ENCODE measurements at regions not wholly inside any gene's neighbourhood (a gene's known extent, or its start where the extent isn't known, plus 50 kb on each side); places are given as distances from the start of the nearest gene placed in this dataset.

GRCh38 chr13:47858042-47859025 is 142.7 kb downstream of the SUCLA2 start:
- no peak overlapping the region for H3K27ac ChIP-seq (ENCODE audit: insufficient read depth, low read depth, low read length, poor library complexity, severe bottlenecking)
- no peaks in the 10 kb centered on the region for H3K27me3 ChIP-seq (ENCODE audit: control insufficient read depth, insufficient read depth, low read length, poor library complexity, severe bottlenecking)
- no peaks in the 10 kb centered on the region for H3K36me3 ChIP-seq (ENCODE audit: control insufficient read depth, insufficient read depth, low read length)
- H3K4me3 ChIP-seq (ENCODE audit: insufficient read depth, low read depth, low read length): no peak overlapping the region
- H3K9me3 ChIP-seq (ENCODE audit: control insufficient read depth, low read length): no peaks in the 10 kb centered on the region
- 95% methylated on average over 8 to 9 of the region's 9 CpGs for WGBS, 2 experiments
- H3K4me1 ChIP-seq (ENCODE audit: control insufficient read depth, insufficient read depth, low read length): no peaks in the 10 kb centered on the region

DNA sequence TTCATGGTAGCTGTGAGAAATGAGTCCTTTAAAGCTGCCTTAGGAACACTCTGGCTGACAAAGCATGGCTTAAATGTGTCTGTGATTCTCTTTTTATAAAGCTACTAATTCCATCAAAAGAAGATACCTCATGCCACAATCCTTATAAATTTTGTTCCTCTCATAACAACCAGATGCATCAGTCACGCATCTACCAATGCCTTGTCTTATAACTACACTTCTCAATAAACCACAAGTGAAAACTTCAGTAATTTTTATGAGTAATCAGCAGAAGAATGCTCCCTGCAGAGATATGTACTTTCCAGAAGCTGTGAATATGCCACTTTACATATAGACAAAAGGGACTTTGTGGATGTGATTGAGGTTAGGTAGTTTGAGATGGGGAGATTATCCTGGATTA is 147.8 kb downstream of the SUCLA2 start:
- 89 to 100% methylated on average over 1 of the region's 1 CpG for WGBS, 2 experiments
- H3K36me3 ChIP-seq (ENCODE audit: control insufficient read depth, insufficient read depth, low read length): no peaks in the 10 kb centered on the region
- H3K9me3 ChIP-seq (ENCODE audit: control insufficient read depth, low read length): no peaks in the 10 kb centered on the region
- no peak overlapping the region for H3K4me3 ChIP-seq (ENCODE audit: insufficient read depth, low read depth, low read length)
- H3K27ac ChIP-seq (ENCODE audit: insufficient read depth, low read depth, low read length, poor library complexity, severe bottlenecking): no peak overlapping the region
- no peaks in the 10 kb centered on the region for H3K4me1 ChIP-seq (ENCODE audit: control insufficient read depth, insufficient read depth, low read length)
- no peaks in the 10 kb centered on the region for H3K27me3 ChIP-seq (ENCODE audit: control insufficient read depth, insufficient read depth, low read length, poor library complexity, severe bottlenecking)

DNA sequence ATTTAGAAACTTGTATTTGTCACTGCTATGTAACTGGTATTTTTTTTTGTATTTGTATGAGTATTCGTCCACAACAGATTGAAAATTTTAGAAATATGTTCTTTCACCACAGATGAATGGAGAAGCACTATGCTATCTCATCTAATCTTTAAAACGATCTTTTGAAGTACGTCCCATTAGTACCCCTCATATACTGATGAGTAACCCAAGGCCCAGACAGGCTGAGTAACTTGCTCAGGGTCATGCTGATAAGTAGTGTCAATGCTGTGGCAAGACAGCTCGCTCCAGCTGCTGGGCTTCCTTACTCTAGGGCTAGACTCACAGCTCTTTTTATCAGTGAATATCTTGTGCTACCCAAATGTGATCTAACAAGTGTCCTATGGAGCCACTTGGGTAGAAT is 154.2 kb downstream of the SUCLA2 start:
- Histone ChIP-seq H3K9me3 (ENCODE audit: control insufficient read depth, low read length) (no peaks in the 10 kb centered on the region), H3K4me1 (ENCODE audit: control insufficient read depth, insufficient read depth, low read length) (no peaks in the 10 kb centered on the region), H3K27ac (ENCODE audit: insufficient read depth, low read depth, low read length, poor library complexity, severe bottlenecking) (no peak overlapping the region), H3K4me3 (ENCODE audit: insufficient read depth, low read depth, low read length) (no peak overlapping the region), H3K27me3 (ENCODE audit: control insufficient read depth, insufficient read depth, low read length, poor library complexity, severe bottlenecking) (no peaks in the 10 kb centered on the region), H3K36me3 (ENCODE audit: control insufficient read depth, insufficient read depth, low read length) (no peaks in the 10 kb centered on the region)
- WGBS, 2 experiments: 91 to 93% methylated on average over 4 of the region's 4 CpGs

GRCh38 chr13:47845981-47846380 is 155.1 kb downstream of the SUCLA2 start:
- Histone ChIP-seq H3K36me3 (ENCODE audit: control insufficient read depth, insufficient read depth, low read length) (no peaks in the 10 kb centered on the region), H3K4me3 (ENCODE audit: insufficient read depth, low read depth, low read length) (no peak overlapping the region), H3K27me3 (ENCODE audit: control insufficient read depth, insufficient read depth, low read length, poor library complexity, severe bottlenecking) (no peaks in the 10 kb centered on the region), H3K27ac (ENCODE audit: insufficient read depth, low read depth, low read length, poor library complexity, severe bottlenecking) (no peak overlapping the region), H3K9me3 (ENCODE audit: control insufficient read depth, low read length) (no peaks in the 10 kb centered on the region), H3K4me1 (ENCODE audit: control insufficient read depth, insufficient read depth, low read length) (no peaks in the 10 kb centered on the region)
- WGBS, 2 experiments: 85 to 95% methylated on average over 1 of the region's 1 CpG

DNA sequence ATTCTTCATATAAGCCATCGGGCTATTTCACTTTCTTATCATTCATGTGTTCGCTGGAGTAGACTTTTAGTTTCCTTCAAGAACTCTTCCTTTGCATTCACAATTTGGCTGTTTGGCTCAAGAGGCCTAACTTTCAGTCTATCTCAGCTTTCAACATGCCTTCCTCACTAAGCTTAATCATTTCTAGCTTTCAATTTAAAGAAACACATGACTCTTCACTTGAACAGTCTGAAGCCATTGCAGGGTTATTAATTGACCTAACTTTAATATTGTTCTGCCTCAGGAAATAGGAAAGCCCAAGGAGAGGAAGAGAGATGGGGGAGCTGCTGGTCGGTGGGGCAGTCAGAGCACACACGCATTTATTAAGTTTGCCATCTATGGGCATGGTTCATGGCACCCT is 158.1 kb downstream of the SUCLA2 start:
- Histone ChIP-seq H3K36me3 (ENCODE audit: control insufficient read depth, insufficient read depth, low read length) (no peaks in the 10 kb centered on the region), H3K9me3 (ENCODE audit: control insufficient read depth, low read length) (no peaks in the 10 kb centered on the region), H3K27me3 (ENCODE audit: control insufficient read depth, insufficient read depth, low read length, poor library complexity, severe bottlenecking) (no peaks in the 10 kb centered on the region), H3K4me1 (ENCODE audit: control insufficient read depth, insufficient read depth, low read length) (peaks cover 8% of the 10 kb centered on the region), H3K4me3 (ENCODE audit: insufficient read depth, low read depth, low read length) (no peak overlapping the region), H3K27ac (ENCODE audit: insufficient read depth, low read depth, low read length, poor library complexity, severe bottlenecking) (no peak overlapping the region)
- WGBS, 2 experiments: 93 to 97% methylated on average over 4 of the region's 4 CpGs

DNA sequence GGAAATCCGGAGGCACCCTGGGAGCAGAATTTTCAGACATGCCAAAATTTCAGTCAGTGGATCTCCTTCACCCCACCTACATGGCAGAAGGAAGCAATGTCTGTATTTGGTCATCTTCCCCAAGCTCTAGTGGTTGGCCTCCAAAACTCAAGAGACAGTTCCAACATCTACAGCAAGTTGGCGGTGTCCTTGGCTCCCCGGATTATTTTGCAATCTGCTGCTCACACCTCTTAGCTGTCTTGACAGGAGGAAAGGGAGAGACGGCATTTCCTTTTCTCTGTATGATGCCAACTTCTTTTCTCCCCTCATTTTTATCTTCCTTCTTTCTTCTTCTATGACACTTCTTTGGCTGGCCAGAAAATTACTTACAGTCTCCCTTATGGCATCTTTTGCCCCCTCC is 159.9 kb downstream of the SUCLA2 start:
- WGBS, 2 experiments: 88 to 93% methylated on average over 4 of the region's 4 CpGs
- Histone ChIP-seq H3K4me3 (ENCODE audit: insufficient read depth, low read depth, low read length) (no peak overlapping the region), H3K27me3 (ENCODE audit: control insufficient read depth, insufficient read depth, low read length, poor library complexity, severe bottlenecking) (no peaks in the 10 kb centered on the region), H3K9me3 (ENCODE audit: control insufficient read depth, low read length) (no peaks in the 10 kb centered on the region), H3K27ac (ENCODE audit: insufficient read depth, low read depth, low read length, poor library complexity, severe bottlenecking) (no peak overlapping the region), H3K4me1 (ENCODE audit: control insufficient read depth, insufficient read depth, low read length) (peaks cover 22% of the 10 kb centered on the region), H3K36me3 (ENCODE audit: control insufficient read depth, insufficient read depth, low read length) (no peaks in the 10 kb centered on the region)

DNA sequence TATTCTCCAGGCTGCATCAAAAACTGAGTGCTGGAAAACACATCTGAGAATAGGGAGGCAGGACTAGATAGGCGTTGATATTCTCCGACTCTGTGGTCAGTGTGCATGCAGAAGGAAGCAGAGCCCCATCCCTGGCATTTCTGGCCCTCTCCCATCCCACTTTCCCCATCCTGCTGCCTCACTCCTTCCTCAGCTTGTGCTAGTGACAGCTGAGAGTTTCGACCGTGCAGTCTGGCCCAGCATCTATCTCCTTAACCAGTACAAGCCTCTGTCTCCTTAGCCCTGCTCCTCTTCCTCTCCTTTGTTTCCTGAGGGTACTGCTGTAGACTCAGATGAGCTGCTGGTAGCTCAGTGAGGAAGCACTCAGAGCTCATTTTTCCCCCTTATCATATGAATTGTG is 163.2 kb downstream of the SUCLA2 start:
- peaks cover 22% of the 10 kb centered on the region for H3K4me1 ChIP-seq (ENCODE audit: control insufficient read depth, insufficient read depth, low read length)
- H3K4me3 ChIP-seq (ENCODE audit: insufficient read depth, low read depth, low read length): no peak overlapping the region
- no peaks in the 10 kb centered on the region for H3K36me3 ChIP-seq (ENCODE audit: control insufficient read depth, insufficient read depth, low read length)
- no peak overlapping the region for H3K27ac ChIP-seq (ENCODE audit: insufficient read depth, low read depth, low read length, poor library complexity, severe bottlenecking)
- no peaks in the 10 kb centered on the region for H3K9me3 ChIP-seq (ENCODE audit: control insufficient read depth, low read length)
- WGBS, 2 experiments: 76 to 78% methylated on average over 4 of the region's 4 CpGs
- H3K27me3 ChIP-seq (ENCODE audit: control insufficient read depth, insufficient read depth, low read length, poor library complexity, severe bottlenecking): no peaks in the 10 kb centered on the region

DNA sequence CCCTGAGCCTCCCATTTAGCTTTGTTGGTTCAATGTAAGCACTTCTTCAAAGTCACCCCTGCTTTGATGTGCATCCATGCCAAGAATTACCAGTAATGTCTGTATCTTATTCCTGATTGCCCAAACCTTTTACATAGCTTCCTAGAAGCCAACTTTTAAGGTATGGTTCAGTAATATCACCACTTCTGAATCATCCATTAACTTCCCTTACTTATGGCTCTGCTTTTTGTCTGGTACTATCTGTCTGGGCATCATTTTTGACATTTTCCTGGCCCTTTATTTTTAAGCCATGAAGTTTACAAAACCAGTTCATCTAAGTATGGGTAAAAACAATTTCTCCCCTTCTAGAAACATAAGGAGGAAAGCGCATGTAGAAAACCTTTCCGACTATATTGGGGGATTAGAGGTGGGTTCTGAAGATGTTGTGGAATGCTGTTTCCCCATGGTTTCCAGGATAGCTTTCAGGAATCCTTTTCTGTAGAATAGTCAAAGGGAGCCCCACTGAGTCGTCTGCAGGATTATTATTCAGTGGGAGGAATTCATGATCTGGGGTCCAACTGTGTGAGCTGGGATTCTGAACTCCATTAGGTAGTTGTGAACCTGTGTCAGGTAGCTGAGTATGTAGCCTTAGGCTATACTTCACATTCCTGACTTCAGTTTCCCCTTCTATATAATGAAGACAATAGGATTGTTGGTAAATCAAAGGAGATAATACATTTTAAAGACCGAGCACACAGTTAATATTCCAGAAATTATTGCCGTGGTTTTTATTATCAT is 163.8 kb downstream of the SUCLA2 start:
- Histone ChIP-seq H3K9me3 (ENCODE audit: control insufficient read depth, low read length) (no peaks in the 10 kb centered on the region), H3K4me1 (ENCODE audit: control insufficient read depth, insufficient read depth, low read length) (peaks cover 22% of the 10 kb centered on the region), H3K27ac (ENCODE audit: insufficient read depth, low read depth, low read length, poor library complexity, severe bottlenecking) (no peak overlapping the region), H3K36me3 (ENCODE audit: control insufficient read depth, insufficient read depth, low read length) (no peaks in the 10 kb centered on the region), H3K27me3 (ENCODE audit: control insufficient read depth, insufficient read depth, low read length, poor library complexity, severe bottlenecking) (no peaks in the 10 kb centered on the region), H3K4me3 (ENCODE audit: insufficient read depth, low read depth, low read length) (no peak overlapping the region)
- WGBS, 2 experiments: 58 to 75% methylated on average over 4 to 5 of the region's 5 CpGs

GRCh38 chr13:47835470-47836228 is 165.4 kb downstream of the SUCLA2 start:
- no peaks in the 10 kb centered on the region for H3K9me3 ChIP-seq (ENCODE audit: control insufficient read depth, low read length)
- H3K4me1 ChIP-seq (ENCODE audit: control insufficient read depth, insufficient read depth, low read length): peaks cover 22% of the 10 kb centered on the region
- WGBS, 2 experiments: 81 to 87% methylated on average over 7 to 8 of the region's 8 CpGs
- no peak overlapping the region for H3K4me3 ChIP-seq (ENCODE audit: insufficient read depth, low read depth, low read length)
- no peaks in the 10 kb centered on the region for H3K27me3 ChIP-seq (ENCODE audit: control insufficient read depth, insufficient read depth, low read length, poor library complexity, severe bottlenecking)
- no peak overlapping the region for H3K27ac ChIP-seq (ENCODE audit: insufficient read depth, low read depth, low read length, poor library complexity, severe bottlenecking)
- no peaks in the 10 kb centered on the region for H3K36me3 ChIP-seq (ENCODE audit: control insufficient read depth, insufficient read depth, low read length)
